ENCODE measurements at regions not wholly inside any gene's neighbourhood (a gene's known extent, or its start where the extent isn't known, plus 50 kb on each side); places are given as distances from the start of the nearest gene placed in this dataset.

DNA sequence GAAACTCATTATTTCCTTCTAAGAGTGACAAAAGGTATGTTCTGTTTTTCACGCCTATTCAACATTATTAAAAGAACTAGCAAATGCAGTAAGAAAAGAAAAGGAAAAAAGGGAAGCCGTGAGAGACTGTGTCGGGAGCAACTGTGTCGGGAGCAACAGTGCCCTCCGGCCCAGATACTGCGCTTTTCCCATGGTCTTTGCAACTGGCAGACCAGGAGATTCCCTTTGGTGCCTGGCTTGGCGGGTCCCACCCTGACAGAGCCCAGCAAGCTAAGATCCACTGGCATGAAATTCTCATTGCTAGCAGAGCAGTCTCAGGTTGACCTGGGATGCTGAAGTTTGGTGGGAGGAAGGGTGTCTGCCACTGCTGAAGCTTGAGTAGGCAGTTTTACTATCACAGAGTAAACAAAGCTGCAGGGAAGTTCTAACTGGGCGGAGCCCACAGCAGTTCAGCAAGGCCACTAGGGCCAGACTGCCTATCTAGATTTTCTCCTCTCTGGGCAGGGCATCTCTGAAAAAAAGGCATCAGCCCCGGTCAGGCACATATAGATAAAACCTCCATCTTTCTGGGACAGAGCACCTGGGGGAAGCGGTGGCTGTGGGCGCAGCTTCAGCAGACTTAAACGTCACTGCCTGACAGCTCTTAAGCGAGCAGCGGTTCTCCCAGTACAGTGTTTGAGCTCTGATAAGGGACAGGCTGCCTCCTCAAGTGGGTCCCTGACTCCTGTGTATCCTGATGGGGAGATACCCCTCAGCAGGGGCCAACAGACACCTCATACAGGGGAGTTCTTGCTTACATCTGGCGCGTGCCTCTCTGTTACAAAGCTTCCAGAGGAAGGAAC lies 1237.4 kb upstream of the CDH18 start:
- intact Hi-C loops (cut with DNase I): no loop called here
- DNase-seq: no peak

DNA sequence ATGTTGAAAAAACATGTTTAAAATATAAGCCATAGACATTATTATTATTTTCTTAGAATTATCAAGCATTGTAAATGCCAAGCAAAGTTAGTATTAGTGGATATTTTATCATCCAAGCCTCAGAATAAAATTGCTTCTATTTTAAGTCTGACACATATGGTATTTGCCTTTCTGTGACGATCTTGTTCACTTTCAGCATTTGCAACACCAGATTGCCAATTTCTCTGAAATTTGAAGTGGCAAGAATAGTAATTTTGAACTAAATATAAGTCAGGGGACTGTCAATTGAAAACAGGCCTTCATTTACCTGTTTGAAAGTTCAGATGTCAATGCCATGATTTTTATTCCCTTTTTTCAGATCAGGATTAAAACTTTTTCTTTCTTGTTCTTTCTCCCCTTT lies 1233.6 kb upstream of the CDH18 start:
- intact Hi-C loops (cut with DNase I): no loop called here
- DNase-seq: no peak

DNA sequence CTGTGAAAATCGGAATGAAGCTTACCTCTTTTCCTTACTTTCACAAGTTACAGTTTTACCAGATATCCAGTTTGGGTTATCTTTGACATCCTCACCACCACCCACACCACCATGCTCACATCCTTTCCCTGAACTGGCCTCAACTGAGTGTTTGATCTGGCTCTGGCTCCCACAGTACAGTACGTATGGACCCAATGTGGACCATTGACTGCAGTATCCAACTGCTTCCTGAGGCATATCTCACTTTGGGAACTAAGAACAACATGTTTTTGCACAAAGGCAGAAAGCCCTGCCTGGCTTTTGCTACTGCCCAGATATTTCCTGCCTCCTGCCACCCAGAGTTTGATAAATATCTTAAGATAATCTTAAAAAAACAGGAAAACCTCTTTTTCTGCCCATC lies 1232.0 kb upstream of the CDH18 start:
- intact Hi-C loops (cut with DNase I): no loop called here
- no peak for DNase-seq

DNA sequence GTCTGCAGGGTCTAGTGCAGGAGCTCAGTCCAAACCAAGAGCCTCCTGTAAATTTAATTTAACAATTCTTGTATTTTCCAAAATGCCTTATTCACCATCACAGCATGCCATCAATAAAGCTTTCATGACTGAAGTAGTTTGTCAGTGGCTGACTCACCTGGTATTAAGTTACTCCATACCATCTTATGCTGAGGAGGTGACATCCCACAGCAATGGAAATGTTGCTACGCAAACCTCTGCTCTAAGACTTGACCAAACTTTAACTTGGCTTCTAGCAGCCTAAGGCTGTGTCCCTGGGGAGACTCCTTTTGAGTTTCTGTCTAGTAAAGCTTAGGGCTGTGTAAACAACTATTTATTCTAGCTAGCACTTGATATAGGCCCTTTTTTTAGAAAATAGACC lies 1231.3 kb upstream of the CDH18 start:
- no peak for DNase-seq
- intact Hi-C loops (cut with DNase I): no loop called here

GRCh38 chr5:21212026-21212425 lies 1224.0 kb upstream of the CDH18 start:
- intact Hi-C loops (cut with DNase I): no loop called here
- DNase-seq: no peak

DNA sequence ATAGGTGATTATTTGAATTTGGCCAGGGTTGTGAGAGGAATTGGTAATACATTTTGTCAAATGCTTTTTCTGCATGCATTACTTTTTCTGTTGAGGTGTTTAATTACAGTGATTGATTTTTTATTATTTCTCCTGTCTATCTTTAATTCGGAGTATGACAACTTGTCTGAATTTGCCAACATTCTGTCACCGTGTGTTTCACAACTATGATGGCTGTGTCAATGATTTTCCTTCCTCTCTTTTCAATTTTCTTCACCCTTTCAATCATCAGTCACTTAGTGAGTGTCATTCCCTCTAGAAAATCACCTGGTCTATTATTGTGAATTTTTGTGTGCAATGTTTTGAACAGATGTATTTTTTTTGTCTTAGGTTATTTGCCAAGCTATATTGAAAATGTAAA lies 1221.4 kb upstream of the CDH18 start:
- DNase-seq: no peak
- intact Hi-C loops (cut with DNase I): no loop called here

DNA sequence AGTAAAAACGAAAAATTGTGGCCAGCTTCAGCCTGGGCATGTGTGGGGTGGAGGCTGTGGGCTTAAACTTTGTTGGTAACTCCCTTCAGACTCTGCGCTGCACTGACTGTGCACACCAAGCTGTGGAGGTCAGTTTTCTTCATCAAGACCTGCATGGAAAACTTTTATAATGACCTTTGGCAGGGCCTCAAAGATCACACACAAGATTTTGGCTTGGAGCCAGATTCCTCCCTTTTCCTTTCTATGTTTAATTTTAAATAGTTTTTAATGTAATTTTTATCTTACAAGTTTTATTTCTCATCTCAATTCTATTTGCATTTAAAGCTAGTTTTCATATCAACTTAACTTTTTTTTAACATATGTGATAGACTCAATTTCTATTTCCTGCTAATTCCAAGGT lies 1211.1 kb upstream of the CDH18 start:
- intact Hi-C loops (cut with DNase I): no loop called here
- DNase-seq: no peak

DNA sequence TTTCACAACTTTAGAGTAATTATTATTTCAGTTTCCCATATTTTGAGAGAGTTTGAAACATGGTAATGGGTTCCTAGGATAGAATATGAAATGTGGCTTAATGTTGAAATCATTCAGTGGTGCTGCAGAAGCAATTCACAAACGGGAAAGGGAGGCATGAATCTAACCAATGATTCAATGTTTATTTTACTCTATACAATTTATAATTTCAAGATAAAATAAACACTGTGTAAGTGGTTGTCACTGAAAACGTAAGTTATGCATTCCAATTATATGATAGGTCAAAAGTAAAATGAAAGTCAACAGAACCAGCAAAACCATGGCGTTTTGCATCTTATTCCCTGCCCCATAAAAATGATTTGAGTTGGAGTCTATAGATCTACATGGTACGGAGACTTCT lies 1207.1 kb upstream of the CDH18 start:
- intact Hi-C loops (cut with DNase I): no loop called here

DNA sequence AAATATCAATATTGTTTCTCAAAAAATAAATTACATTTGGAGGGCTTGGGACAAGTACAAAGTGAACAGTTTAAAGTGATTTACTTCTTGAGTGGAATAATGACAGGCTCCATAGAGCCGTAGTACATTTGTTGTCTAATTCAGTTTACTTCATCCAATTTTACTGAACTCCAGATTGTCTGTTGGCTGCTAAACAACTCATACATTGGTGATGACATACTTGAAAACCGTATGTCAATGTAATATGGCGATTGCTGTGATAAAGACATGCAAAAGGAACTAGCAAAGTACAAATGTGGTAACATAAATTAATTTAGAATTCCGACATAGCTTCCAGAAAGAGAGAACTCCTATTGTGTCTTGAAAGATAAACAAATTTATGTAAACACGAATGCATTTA lies 1197.5 kb upstream of the CDH18 start:
- intact Hi-C loops (cut with DNase I): no loop called here
- no peak for DNase-seq

More for the DNA sequence above, 1207.1 kb upstream of the CDH18 start:
- no peak for DNase-seq

DNA sequence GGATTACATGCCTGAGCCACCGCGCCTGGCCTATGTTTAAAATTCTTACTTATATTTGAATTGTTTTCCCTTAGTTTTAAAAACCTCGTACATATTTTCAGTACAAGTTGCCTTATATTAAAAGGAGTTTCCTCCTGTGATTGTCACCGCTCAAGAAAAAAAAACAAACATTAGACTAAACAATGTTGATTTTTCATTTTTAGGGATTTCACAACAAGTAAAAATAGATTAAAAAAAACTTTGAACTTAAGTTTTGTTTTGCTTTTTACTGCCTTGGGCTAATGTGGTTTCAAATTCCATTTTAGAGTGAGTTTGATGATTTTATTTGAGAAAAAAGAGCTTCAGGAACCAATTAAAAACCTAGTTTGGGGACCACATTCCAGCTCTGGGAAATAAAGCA lies 1196.6 kb upstream of the CDH18 start:
- DNase-seq: no peak
- intact Hi-C loops (cut with DNase I): no loop called here

- intact Hi-C loops (cut with DNase I): no loop called here
- no peak for DNase-seq
Measured at GRCh38 chr5:21181609-21182125, 1193.7 kb upstream of the CDH18 start.

DNA sequence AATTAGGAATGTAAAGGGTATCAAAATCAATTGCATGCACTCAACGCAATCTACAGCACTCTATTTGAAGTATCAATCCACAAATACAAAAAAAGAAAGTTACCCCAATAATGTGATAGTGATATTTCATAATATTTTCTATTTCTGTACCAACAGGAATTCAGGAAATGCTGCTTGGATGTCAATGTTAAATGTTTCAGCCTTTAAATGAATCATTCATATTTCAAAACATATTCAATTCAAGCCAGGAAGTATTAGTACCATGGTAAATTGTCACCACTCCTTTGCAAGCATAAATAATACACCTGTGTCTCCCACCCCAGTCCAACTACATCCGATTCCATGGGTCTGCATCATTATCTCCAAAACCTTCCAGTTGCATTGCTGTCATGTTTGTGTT lies 1185.5 kb upstream of the CDH18 start:
- no peak for DNase-seq
- intact Hi-C loops (cut with DNase I): no loop called here

DNA sequence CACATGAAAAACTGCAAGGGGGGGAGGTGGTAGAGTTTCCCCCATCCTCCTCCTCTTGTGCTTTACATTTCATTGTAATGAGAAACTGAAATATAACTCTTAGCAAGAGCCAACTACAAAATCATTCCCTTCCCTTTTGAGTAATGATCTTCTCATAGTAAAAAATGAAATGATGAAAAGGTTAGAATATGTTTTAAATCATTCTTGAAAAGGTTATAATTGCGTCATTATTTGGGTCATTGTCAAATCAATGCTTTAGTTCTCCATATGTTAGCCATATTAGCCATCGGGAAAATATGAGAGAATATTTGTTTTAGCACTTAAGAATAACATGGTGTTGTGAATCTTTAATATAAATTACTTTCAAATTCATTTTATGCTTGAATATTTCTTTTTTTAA lies 1185.0 kb upstream of the CDH18 start:
- DNase-seq: no peak
- intact Hi-C loops (cut with DNase I): no loop called here

- DNase-seq: no peak
- intact Hi-C loops (cut with DNase I): no loop called here
Measured at GRCh38 chr5:21171038-21171437, 1183.0 kb upstream of the CDH18 start.

- DNase-seq: no peak
- intact Hi-C loops (cut with DNase I): no loop called here
Measured at GRCh38 chr5:21168557-21168956, 1180.6 kb upstream of the CDH18 start.

DNA sequence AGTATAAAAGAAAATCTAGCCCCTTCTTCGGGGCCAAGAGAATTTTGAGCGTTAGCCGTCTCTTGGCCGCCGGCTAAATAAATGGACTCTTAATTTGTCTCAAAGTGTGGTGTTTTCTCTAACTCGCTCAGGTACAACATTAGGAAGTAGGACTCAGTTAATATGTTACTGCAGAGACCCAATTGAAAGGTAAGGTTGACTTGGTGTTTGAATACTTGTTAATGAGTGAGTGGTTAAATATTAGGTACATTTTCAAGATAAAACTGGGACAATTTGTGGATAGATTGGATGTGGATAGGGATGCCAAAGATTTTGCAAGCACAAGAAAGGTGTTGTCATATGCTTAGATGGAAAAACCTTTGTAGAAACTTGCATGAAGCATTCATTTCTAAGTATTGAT lies 1177.3 kb upstream of the CDH18 start:
- DNase-seq: no peak
- intact Hi-C loops (cut with DNase I): no loop called here

GRCh38 chr5:21164425-21164824 lies 1176.4 kb upstream of the CDH18 start:
- intact Hi-C loops (cut with DNase I): no loop called here

GRCh38 chr5:21159510-21160059 lies 1171.6 kb upstream of the CDH18 start:
- no peak for DNase-seq
- intact Hi-C loops (cut with DNase I): no loop called here

More at GRCh38 chr5:21164425-21164824, 1176.4 kb upstream of the CDH18 start:
- no peak for DNase-seq

GRCh38 chr5:21154526-21154925 lies 1166.5 kb upstream of the CDH18 start:
- intact Hi-C loops (cut with DNase I): no loop called here
- no peak for DNase-seq

DNA sequence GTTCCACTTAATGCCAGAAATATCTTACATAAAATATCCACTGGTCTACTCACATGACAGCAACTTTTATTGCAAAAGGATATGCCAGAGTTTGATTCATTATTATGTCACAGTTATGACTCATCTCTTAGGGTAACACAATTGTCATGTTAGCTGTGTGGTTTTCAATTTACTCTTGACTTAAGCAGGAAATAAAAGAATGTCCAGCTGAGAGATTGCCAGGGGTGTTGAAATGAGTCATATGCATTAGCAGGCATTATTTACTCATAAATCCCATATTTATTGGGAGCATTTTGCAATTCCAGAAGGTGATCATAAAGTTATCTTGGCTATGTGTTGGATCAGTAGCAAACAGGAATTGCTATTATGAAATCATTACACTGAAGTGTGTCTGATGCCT lies 1164.6 kb upstream of the CDH18 start:
- no peak for DNase-seq
- intact Hi-C loops (cut with DNase I): no loop called here

DNA sequence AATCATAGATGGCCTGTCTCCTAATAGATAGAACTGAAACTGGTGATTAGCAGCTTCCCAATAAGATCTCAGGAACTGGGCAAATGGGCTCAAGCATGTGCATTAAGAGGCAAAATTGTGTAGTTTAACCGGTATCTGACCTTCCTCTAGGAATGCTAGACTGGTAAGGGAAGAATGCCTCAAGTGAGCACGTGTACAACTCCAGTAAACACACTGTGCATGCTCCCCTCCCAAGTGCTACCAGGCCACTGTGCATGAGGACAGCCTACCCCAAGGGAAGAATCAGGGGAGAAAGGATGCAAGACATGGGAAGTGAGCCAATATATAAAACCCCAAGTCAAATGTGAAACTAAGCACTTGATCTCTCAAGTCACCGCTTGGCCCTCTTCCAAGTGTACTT lies 1157.4 kb upstream of the CDH18 start:
- DNase-seq: no peak
- intact Hi-C loops (cut with DNase I): no loop called here
